Heart left ventricle (tissue), 13 donors: ENCODE measurements at regions not wholly inside any gene's neighbourhood (a gene's known extent, or its start where the extent isn't known, plus 50 kb on each side); places are given as distances from the start of the nearest gene placed in this dataset.

Experiments
- CTCF ChIP-seq, 12 donors: fragments of 200-600 bp; sonication (generic) in 4 of 12; IDR thresholded peaks; one replicate each; pipeline versions ENCODE4 v1.5.0 to v1.8.0; 2018 to 2022; ENCODE audit warnings: antibody characterized with exemption in 12 of 12, mild to moderate bottlenecking in 5 of 12
- POLR2A ChIP-seq, 2 donors: fragments of 450-650 bp; IDR thresholded peaks; one replicate each; pipeline ENCODE4 v1.6.1; 2017; ENCODE audit warnings: antibody characterized with exemption in 2 of 2, mild to moderate bottlenecking in 2 of 2, moderate library complexity in 2 of 2
- donor health status: ischemic (EF 13 %, LVEDD 7.1; RV severe dilation, severe dysfunction).
- donor health status: DM: no; HTN: yes; CAD: no.
- donor health status: DM: no; HTN: no; CAD: no.
- donor health status: ischemic (EF 25% LVEDD 6.9; RV normal size, moderate dysfunction).
- donor health status: ischemic (EF 25% LVEDD 5.7; RV mildly dilated, moderate dysfunction).
- donor health status: ischemic (EF 35%, LVEDD 5.7; RV mildly dilated, moderate dysfunction).
- donor health status: nonischemic (EF 11% LVEDD 7.7; RV severe dilation, severe dysfunction).
- donor health status: DM: yes; HTN: yes; CAD: no.
- donor health status: PGD.
- donor health status: ischemic (EF 29% LVEDD 5.4; RV normal size, mild dysfunction).
- donor health status: nonischemic (EF 23%, LVEDD 6.1; RV moderate dilation, normal function).

GRCh38 chr13:73777134-73777533 is 357.1 kb downstream of the KLF12 start:
- no peak for TF ChIP-seq CTCF (IDR thresholded peaks at IDR 0.05)
- TF ChIP-seq POLR2A (IDR thresholded peaks at IDR 0.05), result no peak
